ENCODE measurements at regions not wholly inside any gene's neighbourhood (a gene's known extent, or its start where the extent isn't known, plus 50 kb on each side); places are given as distances from the start of the nearest gene placed in this dataset.

- TF ChIP-seq CTCF (IDR thresholded peaks at IDR 0.05), result no peak
- DNase-seq (ENCODE audit: low spot score), result no peak
Measured at GRCh38 chr4:11625211-11625610, 196.5 kb upstream of the HS3ST1 start.

GRCh38 chr4:11624370-11624769 is 195.7 kb upstream of the HS3ST1 start:
- ATAC-seq (ENCODE audit: low FRiP score) (no peak), DNase-seq (ENCODE audit: low spot score) (no peak)
- no peak for TF ChIP-seq CTCF (IDR thresholded peaks at IDR 0.05)

More at GRCh38 chr4:11625211-11625610, 196.5 kb upstream of the HS3ST1 start:
- ATAC-seq (ENCODE audit: low FRiP score), result no peak

GRCh38 chr4:11623726-11624037 is 195.0 kb upstream of the HS3ST1 start:
- no peak for ATAC-seq (ENCODE audit: low FRiP score)
- no peak for DNase-seq (ENCODE audit: low spot score)
- TF ChIP-seq CTCF (IDR thresholded peaks at IDR 0.05), result no peak

GRCh38 chr4:11622961-11623725 is 194.4 kb upstream of the HS3ST1 start:
- no peak for TF ChIP-seq CTCF (IDR thresholded peaks at IDR 0.05)
- DNase-seq (ENCODE audit: low spot score) (no peak), ATAC-seq (ENCODE audit: low FRiP score) (no peak)

- ATAC-seq (ENCODE audit: low FRiP score) (no peak), DNase-seq (ENCODE audit: low spot score) (no peak)
- no peak for TF ChIP-seq CTCF (IDR thresholded peaks at IDR 0.05)
Measured at GRCh38 chr4:11620861-11621260, 192.2 kb upstream of the HS3ST1 start.

- DNase-seq (ENCODE audit: low spot score), result no peak
- no peak for ATAC-seq (ENCODE audit: low FRiP score)
Measured at GRCh38 chr4:11618666-11619282, 190.1 kb upstream of the HS3ST1 start.

More at GRCh38 chr4:11618666-11619282, 190.1 kb upstream of the HS3ST1 start:
- TF ChIP-seq CTCF (IDR thresholded peaks at IDR 0.05), result no peak
